Lower lobe of right lung (tissue), 2 donors: ENCODE measurements at regions not wholly inside any gene's neighbourhood (a gene's known extent, or its start where the extent isn't known, plus 50 kb on each side); places are given as distances from the start of the nearest gene placed in this dataset.
A peak's percentile ranks its signal among the peaks of the same experiment; 100 is the strongest.

Experiments
- ATAC-seq, 2 donors: fragments of 200-7000 bp; cut with Tn5 transposase; one replicate each; pipeline ENCODE4 v1.9.1; 2020 to 2022; ENCODE audit warnings: mild to moderate bottlenecking in 2 of 2, moderate library complexity in 2 of 2
- DNase-seq: peaks from one replicate; pipeline ENCODE4 v3.0.0-alpha.2; 2020
- H3K27ac ChIP-seq: fragments of 200-600 bp; one replicate; pipeline ENCODE4 v1.8.0; 2022
- H3K27me3 ChIP-seq: fragments of 200-600 bp; one replicate; pipeline ENCODE4 v1.8.0; 2022; ENCODE audit warnings: low read depth
- H3K36me3 ChIP-seq: fragments of 200-600 bp; one replicate; pipeline ENCODE4 v1.8.0; 2022; ENCODE audit warnings: mild to moderate bottlenecking
- H3K4me1 ChIP-seq: fragments of 200-600 bp; one replicate; pipeline ENCODE4 v1.8.0; 2022
- H3K4me3 ChIP-seq: fragments of 200-600 bp; one replicate; pipeline ENCODE4 v1.8.0; 2022; ENCODE audit warnings: mild to moderate bottlenecking
- H3K9me3 ChIP-seq: fragments of 200-600 bp; one replicate; pipeline ENCODE4 v1.8.0; 2022
- intact Hi-C: fragments of 100-400 bp; cut with DNase I; formaldehyde crosslinking; loops from one replicate; pipeline ENCODE4 v1.11.0; 2022
- TF ChIP-seq, protein P1 (sequence below): fragments of 200-600 bp; IDR thresholded peaks from one replicate; pipeline ENCODE4 v1.8.0; 2022; ENCODE audit warnings: antibody characterized with exemption, mild to moderate bottlenecking
- donor health status: DM: no; HTN: yes; CAD: no; lungs with severe emphysema.

DNA sequence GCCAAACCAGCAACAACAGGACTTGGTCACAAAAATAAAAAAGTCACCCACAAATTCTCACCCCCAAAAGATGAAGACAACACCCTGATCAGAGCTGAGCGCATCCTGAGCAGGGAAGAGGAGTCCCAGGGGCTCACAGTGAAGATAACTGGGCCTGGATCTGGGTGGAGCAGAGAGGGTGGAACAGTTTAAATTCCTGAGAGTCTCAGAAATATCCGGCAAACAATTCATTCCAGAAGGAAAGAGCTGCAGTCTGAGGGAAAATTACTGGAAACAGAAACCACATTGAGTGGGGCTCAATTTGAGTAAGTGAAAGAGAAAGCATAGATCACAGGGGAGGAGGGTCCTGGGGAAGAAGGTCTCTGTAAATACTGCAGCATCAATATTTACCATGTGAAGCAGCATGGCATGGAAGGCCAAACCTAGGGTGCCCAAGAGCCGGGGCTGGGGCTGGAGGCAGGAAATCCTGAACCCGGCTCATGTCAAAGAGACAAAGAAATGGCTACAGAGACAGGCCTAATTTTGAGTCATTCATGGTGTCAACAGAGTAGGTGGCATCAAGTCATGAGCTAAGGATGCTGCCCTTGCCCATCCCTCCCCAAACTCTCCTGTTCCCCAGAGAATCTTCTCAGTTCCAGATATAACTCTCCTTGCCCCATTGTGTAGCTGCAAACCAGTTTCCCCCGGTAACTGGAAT is 61.4 kb upstream of the ZBTB7C start:
- Histone ChIP-seq H3K9me3 (no peaks in the 10 kb centered on the region), H3K36me3 (no peaks in the 10 kb centered on the region), H3K27me3 (no peaks in the 10 kb centered on the region), H3K4me1 (peaks cover 14% of the 10 kb centered on the region), H3K27ac (peak overlapping the region; percentile 36), H3K4me3 (no peak overlapping the region)
- TF ChIP-seq, protein P1, sequence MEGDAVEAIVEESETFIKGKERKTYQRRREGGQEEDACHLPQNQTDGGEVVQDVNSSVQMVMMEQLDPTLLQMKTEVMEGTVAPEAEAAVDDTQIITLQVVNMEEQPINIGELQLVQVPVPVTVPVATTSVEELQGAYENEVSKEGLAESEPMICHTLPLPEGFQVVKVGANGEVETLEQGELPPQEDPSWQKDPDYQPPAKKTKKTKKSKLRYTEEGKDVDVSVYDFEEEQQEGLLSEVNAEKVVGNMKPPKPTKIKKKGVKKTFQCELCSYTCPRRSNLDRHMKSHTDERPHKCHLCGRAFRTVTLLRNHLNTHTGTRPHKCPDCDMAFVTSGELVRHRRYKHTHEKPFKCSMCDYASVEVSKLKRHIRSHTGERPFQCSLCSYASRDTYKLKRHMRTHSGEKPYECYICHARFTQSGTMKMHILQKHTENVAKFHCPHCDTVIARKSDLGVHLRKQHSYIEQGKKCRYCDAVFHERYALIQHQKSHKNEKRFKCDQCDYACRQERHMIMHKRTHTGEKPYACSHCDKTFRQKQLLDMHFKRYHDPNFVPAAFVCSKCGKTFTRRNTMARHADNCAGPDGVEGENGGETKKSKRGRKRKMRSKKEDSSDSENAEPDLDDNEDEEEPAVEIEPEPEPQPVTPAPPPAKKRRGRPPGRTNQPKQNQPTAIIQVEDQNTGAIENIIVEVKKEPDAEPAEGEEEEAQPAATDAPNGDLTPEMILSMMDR, result no peak
- ATAC-seq (no peak), DNase-seq (no peak)
- intact Hi-C loops, result no loop called here

DNA sequence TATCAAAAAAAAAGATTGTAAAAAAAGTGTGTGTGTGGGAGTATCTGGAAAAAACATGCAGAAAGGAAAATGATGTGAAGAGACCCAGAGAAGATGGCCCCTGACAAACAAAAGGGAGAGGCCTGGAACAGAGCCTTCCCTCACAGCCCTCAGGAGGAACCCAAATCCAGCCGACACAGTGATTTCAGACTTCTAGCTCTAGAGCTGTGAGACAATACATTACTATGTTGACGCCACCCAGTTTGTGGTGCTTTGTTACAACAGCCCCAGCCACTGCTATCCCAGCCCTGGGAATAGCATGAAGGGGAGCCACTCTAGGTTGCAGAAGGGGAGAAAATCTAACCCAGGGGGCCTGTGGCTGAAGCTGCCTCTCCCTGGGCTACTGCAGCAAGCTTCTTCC is 59.0 kb upstream of the ZBTB7C start:
- intact Hi-C loops, result no loop called here
- Histone ChIP-seq H3K36me3 (no peaks in the 10 kb centered on the region), H3K9me3 (no peaks in the 10 kb centered on the region), H3K4me3 (no peak overlapping the region), H3K27me3 (no peaks in the 10 kb centered on the region), H3K27ac (no peak overlapping the region), H3K4me1 (peaks cover 12% of the 10 kb centered on the region)
- ATAC-seq (no peak), DNase-seq (no peak)
- TF ChIP-seq, protein P1, result no peak

DNA sequence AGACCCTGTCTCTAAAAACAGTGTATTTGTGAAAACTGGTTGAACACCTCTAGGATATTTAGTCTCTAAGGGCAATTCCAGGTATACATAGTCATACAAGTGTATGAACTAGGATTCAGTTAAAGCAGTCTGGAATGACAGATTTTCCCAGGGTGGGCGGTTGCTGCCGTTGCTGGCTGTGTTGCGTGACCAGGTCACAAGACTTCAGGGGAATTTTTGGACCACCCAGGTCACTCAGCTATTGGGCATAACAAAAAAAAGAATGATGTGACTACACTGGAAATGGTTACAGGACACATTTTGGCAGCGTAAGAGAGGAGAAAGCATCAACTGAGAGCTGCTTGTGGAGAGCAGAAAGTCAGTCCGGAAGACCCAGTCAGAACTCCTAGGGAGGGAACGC is 58.0 kb upstream of the ZBTB7C start:
- Histone ChIP-seq H3K9me3 (no peaks in the 10 kb centered on the region), H3K27me3 (no peaks in the 10 kb centered on the region), H3K36me3 (no peaks in the 10 kb centered on the region), H3K27ac (no peak overlapping the region), H3K4me3 (no peak overlapping the region), H3K4me1 (peaks cover 12% of the 10 kb centered on the region)
- ATAC-seq (no peak), DNase-seq (no peak)
- TF ChIP-seq, protein P1, result no peak
- intact Hi-C loops, result no loop called here

DNA sequence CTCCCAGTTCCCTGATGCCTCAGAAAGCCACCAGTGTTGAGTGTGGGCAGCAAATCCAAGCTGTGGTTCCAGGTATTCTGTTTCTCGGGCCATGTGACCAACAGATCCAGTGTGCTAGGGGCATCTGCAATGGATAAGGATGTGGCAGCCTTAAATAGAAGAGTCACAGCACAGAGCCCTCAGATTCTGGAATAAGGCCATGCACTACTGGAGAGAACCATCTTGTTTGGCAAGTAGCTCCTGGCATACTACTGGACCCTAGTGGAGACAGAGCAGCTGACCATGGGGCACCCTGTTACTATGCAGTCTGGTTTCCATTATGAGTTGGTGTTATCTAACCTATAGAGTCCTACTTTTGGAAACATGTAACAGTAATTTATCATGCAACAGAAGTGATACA is 53.3 kb upstream of the ZBTB7C start:
- H3K9me3 ChIP-seq, result no peaks in the 10 kb centered on the region
- no peaks in the 10 kb centered on the region for H3K36me3 ChIP-seq
- TF ChIP-seq, protein P1, result no peak
- no peaks in the 10 kb centered on the region for H3K4me1 ChIP-seq
- no peak overlapping the region for H3K4me3 ChIP-seq
- intact Hi-C loops, result no loop called here
- ATAC-seq (no peak), DNase-seq (no peak)
- no peak overlapping the region for H3K27ac ChIP-seq
- no peaks in the 10 kb centered on the region for H3K27me3 ChIP-seq

DNA sequence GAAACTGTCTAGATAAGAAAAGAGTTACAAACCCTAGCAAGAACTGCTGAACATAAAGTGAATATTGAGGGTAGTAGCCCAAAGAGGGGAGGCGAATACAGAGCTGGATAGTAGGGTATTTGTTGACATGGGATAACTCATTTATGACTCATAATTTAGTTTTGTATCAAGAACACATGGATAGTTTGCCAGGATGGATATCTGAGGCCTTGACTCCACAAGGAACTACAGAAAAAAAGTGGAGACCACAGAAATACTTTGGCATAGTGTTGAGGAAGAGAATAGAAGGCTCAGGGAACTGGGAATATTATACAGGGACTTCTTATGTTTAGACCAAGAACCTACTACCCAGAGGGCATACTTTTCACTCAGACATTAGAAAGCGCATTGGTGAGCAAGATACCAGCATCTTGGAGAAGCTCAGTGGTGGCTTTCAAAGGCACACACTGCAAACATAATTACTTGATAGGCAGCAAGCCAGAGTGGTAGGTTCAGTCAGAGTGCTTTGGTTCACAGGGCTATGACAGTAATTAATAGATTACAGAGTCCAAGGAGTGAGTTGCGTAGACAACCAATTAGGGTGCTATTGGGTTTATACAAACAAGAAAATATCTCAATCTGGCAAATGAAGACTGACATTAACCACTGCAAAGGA is 51.9 kb upstream of the ZBTB7C start:
- no peaks in the 10 kb centered on the region for H3K9me3 ChIP-seq
- no peak overlapping the region for H3K27ac ChIP-seq
- TF ChIP-seq, protein P1, result no peak
- no peaks in the 10 kb centered on the region for H3K4me1 ChIP-seq
- no peaks in the 10 kb centered on the region for H3K27me3 ChIP-seq
- no peak for ATAC-seq
- intact Hi-C loops, result no loop called here
- H3K36me3 ChIP-seq, result no peaks in the 10 kb centered on the region
- DNase-seq, result no peak
- H3K4me3 ChIP-seq, result no peak overlapping the region
